Upper lobe of left lung (tissue), 6 donors: ENCODE measurements at regions not wholly inside any gene's neighbourhood (a gene's known extent, or its start where the extent isn't known, plus 50 kb on each side); places are given as distances from the start of the nearest gene placed in this dataset.

ENCODE experiments used
- ATAC-seq, 2 donors: fragments of 200-7000 bp; cut with Tn5 transposase; one replicate each; pipeline ENCODE4 v1.9.1; 2022; ENCODE audit warnings: mild to moderate bottlenecking in 2 of 2, moderate library complexity in 2 of 2; ENCODE audit not compliant: low FRiP score in 2 of 2
- DNase-seq, 2 donors: peaks; one replicate each; pipeline ENCODE4 v3.0.0-alpha.2; 2019 to 2020
- H3K27ac ChIP-seq, 4 donors: fragments of 200-600 bp; sonication (generic); one replicate each; pipeline ENCODE4 v1.5.1; 2016 to 2019
- H3K27me3 ChIP-seq, 4 donors: fragments of 200-600 bp; sonication (generic); one replicate each; pipeline ENCODE4 v1.5.1; 2017 to 2019
- H3K36me3 ChIP-seq, 4 donors: fragments of 200-600 bp; sonication (generic); one replicate each; pipeline ENCODE4 v1.5.1; 2016 to 2019
- H3K4me1 ChIP-seq, 4 donors: fragments of 200-600 bp; sonication (generic); one replicate each; pipeline ENCODE4 v1.5.1; 2018 to 2019
- H3K4me3 ChIP-seq, 4 donors: fragments of 200-600 bp; sonication (generic); one replicate each; pipeline ENCODE4 v1.5.1; 2017 to 2019; ENCODE audit warnings: mild to moderate bottlenecking in 2 of 4, moderate library complexity in 1 of 4
- H3K9me3 ChIP-seq, 4 donors: fragments of 200-600 bp; sonication (generic); one replicate each; pipeline ENCODE4 v1.5.1; 2018 to 2019
- CTCF ChIP-seq, 6 experiments: fragments of 450-650 bp in 4 of 6; fragments of 200-600 bp in 2 of 6; sonication (generic) in 2 of 6; IDR thresholded peaks; one replicate each; pipeline ENCODE4 v1.5.1; 2016 to 2019; ENCODE audit warnings: antibody characterized with exemption in 6 of 6
- EP300 ChIP-seq, 4 donors: sonication (generic); formaldehyde crosslinking; IDR thresholded peaks; one replicate each; pipeline ENCODE4 v1.5.1; 2017; ENCODE audit warnings: antibody characterized with exemption in 4 of 4, control low read depth in 2 of 4
- POLR2A ChIP-seq, 4 donors: fragments of 450-650 bp; IDR thresholded peaks; one replicate each; pipeline ENCODE4 v1.5.1; 2016 to 2017; ENCODE audit warnings: antibody characterized with exemption in 4 of 4, mild to moderate bottlenecking in 2 of 4
- POLR2AphosphoS5 ChIP-seq, 2 donors: sonication (generic); formaldehyde crosslinking; IDR thresholded peaks; one replicate each; pipeline ENCODE4 v1.5.1; 2017; ENCODE audit warnings: antibody characterized with exemption in 2 of 2
- whole genome bisulfite sequencing, 2 donors: methylation state at CpG; one replicate each; pipeline ENCODE4 v1.1.5; 2017 to 2018; 5-methylcytosine and 5-hydroxymethylcytosine counted together
- donor health status: DM: no; HTN: no; CAD: no; lungs with moderate emphysema.
- donor health status: DM: no; HTN: yes; CAD: no; lungs with severe emphysema.

DNA sequence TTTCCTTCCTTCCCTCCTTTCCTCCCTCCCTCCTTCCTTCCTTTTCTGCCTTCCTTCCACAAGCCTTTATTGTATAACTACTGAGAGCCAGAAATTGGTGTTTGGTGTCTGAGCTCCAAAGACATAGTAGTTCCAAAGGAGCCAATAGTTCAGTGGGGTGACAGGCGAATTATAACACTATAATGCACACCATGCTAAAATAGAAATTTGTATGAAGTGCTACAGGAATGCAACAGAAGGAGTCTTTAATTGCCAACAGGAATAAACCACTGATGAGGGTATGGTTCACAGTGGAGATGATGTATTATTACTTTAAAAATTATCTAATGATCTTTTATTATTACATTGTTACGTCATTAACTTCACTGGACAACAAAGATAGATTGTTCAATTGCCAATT is 158.8 kb upstream of the SP8 start:
- Histone ChIP-seq H3K27me3 (no peaks in the 10 kb centered on the region), H3K4me1 (no peaks in the 10 kb centered on the region), H3K9me3 (no peaks in the 10 kb centered on the region), H3K27ac (no peak overlapping the region), H3K36me3 (no peaks in the 10 kb centered on the region), H3K4me3 (no peak overlapping the region)
- no peak for ATAC-seq
- no peak for DNase-seq
- TF ChIP-seq EP300 (IDR thresholded peaks at IDR 0.05) (no peak), POLR2AphosphoS5 (IDR thresholded peaks at IDR 0.05) (no peak), CTCF (IDR thresholded peaks at IDR 0.05) (no peak), POLR2A (IDR thresholded peaks at IDR 0.05) (no peak)
- 33 to 34% methylated on average over 2 of the region's 2 CpGs for WGBS, 2 donors

GRCh38 chr7:20952916-20953315 is 166.2 kb upstream of the SP8 start:
- H3K36me3 ChIP-seq: no peaks in the 10 kb centered on the region
- ATAC-seq (no peak), DNase-seq (no peak)
- TF ChIP-seq POLR2AphosphoS5 (IDR thresholded peaks at IDR 0.05): no peak
- no peak for TF ChIP-seq CTCF (IDR thresholded peaks at IDR 0.05)
- no peak for TF ChIP-seq POLR2A (IDR thresholded peaks at IDR 0.05)
- no peak for TF ChIP-seq EP300 (IDR thresholded peaks at IDR 0.05)
- H3K9me3 ChIP-seq: no peaks in the 10 kb centered on the region
- H3K27me3 ChIP-seq: no peaks in the 10 kb centered on the region
- H3K4me3 ChIP-seq: no peak overlapping the region
- H3K4me1 ChIP-seq: peaks cover 0 to 2% (median 0%) of the 10 kb centered on the region in 4 donors
- H3K27ac ChIP-seq: no peak overlapping the region
- 50 to 61% methylated on average over 3 of the region's 3 CpGs for WGBS, 2 donors

- Histone ChIP-seq H3K27ac (no peak overlapping the region), H3K27me3 (no peaks in the 10 kb centered on the region), H3K9me3 (no peaks in the 10 kb centered on the region), H3K36me3 (no peaks in the 10 kb centered on the region), H3K4me3 (no peak overlapping the region), H3K4me1 (peaks cover 0 to 2% (median 0%) of the 10 kb centered on the region in 4 donors)
- 61 to 63% methylated on average over 4 of the region's 4 CpGs for WGBS, 2 donors
- DNase-seq (no peak), ATAC-seq (no peak)
- TF ChIP-seq POLR2AphosphoS5 (IDR thresholded peaks at IDR 0.05): no peak
- no peak for TF ChIP-seq EP300 (IDR thresholded peaks at IDR 0.05)
- no peak for TF ChIP-seq POLR2A (IDR thresholded peaks at IDR 0.05)
- no peak for TF ChIP-seq CTCF (IDR thresholded peaks at IDR 0.05)
These were observed 168.3 kb upstream of the SP8 start for GRCh38 chr7:20954711-20955619.

- no peak for DNase-seq
- H3K27me3 ChIP-seq: no peaks in the 10 kb centered on the region
- no peak for ATAC-seq
- peaks cover 0 to 2% (median 0%) of the 10 kb centered on the region in 4 donors for H3K4me1 ChIP-seq
- H3K9me3 ChIP-seq: no peaks in the 10 kb centered on the region
- WGBS, 2 donors: 67 to 82% methylated on average over 3 of the region's 3 CpGs
- no peak overlapping the region for H3K4me3 ChIP-seq
- no peaks in the 10 kb centered on the region for H3K36me3 ChIP-seq
- TF ChIP-seq POLR2A (IDR thresholded peaks at IDR 0.05) (no peak), EP300 (IDR thresholded peaks at IDR 0.05) (no peak), POLR2AphosphoS5 (IDR thresholded peaks at IDR 0.05) (no peak), CTCF (IDR thresholded peaks at IDR 0.05) (no peak)
- no peak overlapping the region for H3K27ac ChIP-seq
These were observed 171.9 kb upstream of the SP8 start for GRCh38 chr7:20958572-20958971.

DNA sequence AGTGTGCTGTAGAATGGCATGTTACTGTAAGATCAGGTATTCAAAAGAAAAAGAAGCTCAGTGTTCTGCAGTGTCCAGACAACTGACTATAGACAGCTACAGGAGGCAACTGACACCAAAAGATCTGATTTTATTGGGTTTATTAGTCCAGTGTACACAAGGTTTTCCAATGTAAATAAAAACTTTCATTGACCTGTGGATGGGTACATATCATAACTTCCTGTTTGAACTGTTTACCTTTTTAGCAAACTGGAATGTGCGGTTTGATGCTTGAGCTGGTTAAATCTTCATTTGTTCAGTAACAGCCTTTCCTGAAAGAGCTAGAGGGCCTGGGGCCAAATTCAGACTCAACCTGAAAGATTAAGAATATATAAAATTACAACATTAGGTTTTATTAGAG is 172.6 kb upstream of the SP8 start:
- ATAC-seq (no peak), DNase-seq (no peak)
- peaks cover 0 to 2% (median 0%) of the 10 kb centered on the region in 4 donors for H3K4me1 ChIP-seq

More for the DNA sequence above, 172.6 kb upstream of the SP8 start:
- Histone ChIP-seq H3K27me3 (no peaks in the 10 kb centered on the region), H3K4me3 (no peak overlapping the region), H3K9me3 (no peaks in the 10 kb centered on the region), H3K27ac (no peak overlapping the region), H3K36me3 (no peaks in the 10 kb centered on the region)
- 52 to 65% methylated on average over 1 of the region's 1 CpG for WGBS, 2 donors
- no peak for TF ChIP-seq EP300 (IDR thresholded peaks at IDR 0.05)
- TF ChIP-seq POLR2AphosphoS5 (IDR thresholded peaks at IDR 0.05): no peak
- no peak for TF ChIP-seq POLR2A (IDR thresholded peaks at IDR 0.05)
- no peak for TF ChIP-seq CTCF (IDR thresholded peaks at IDR 0.05)
